ENCODE measurements at regions not wholly inside any gene's neighbourhood (a gene's known extent, or its start where the extent isn't known, plus 50 kb on each side); places are given as distances from the start of the nearest gene placed in this dataset.

DNA sequence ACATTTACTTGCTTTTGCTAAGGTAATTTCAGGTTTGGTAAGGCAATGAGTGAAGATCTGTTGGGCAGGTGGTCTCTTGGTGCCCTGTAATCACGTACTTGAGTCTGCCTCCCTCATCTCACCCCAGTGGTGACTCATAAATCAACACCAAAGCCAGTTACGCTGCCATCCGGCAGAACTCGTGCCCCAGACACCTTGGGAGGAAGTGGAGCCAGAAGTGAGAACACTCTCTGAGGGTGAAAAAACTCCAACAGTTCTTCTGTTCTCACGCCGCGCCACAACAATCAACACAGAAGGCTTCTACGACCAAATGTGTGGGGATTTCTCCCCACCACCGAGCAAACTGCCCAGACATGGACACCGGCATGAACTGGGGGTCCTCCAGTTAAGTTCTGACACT, 206.2 kb downstream of the ARL4C start:
- TF ChIP-seq POLR2A (IDR thresholded peaks at IDR 0.05; ENCODE audit: low read depth, low read length) (no peak), FOS (IDR thresholded peaks at IDR 0.05; ENCODE audit: borderline replicate concordance, insufficient read depth, low read length) (no peak)
- TF ChIP-seq, protein P1, sequence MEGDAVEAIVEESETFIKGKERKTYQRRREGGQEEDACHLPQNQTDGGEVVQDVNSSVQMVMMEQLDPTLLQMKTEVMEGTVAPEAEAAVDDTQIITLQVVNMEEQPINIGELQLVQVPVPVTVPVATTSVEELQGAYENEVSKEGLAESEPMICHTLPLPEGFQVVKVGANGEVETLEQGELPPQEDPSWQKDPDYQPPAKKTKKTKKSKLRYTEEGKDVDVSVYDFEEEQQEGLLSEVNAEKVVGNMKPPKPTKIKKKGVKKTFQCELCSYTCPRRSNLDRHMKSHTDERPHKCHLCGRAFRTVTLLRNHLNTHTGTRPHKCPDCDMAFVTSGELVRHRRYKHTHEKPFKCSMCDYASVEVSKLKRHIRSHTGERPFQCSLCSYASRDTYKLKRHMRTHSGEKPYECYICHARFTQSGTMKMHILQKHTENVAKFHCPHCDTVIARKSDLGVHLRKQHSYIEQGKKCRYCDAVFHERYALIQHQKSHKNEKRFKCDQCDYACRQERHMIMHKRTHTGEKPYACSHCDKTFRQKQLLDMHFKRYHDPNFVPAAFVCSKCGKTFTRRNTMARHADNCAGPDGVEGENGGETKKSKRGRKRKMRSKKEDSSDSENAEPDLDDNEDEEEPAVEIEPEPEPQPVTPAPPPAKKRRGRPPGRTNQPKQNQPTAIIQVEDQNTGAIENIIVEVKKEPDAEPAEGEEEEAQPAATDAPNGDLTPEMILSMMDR (IDR thresholded peaks at IDR 0.05; ENCODE audit: extremely low read depth in 1 of 2, insufficient read depth in 1 of 2, low read depth in 1 of 2, low read length in 2 of 2): no peak
- TF ChIP-seq, protein P2, sequence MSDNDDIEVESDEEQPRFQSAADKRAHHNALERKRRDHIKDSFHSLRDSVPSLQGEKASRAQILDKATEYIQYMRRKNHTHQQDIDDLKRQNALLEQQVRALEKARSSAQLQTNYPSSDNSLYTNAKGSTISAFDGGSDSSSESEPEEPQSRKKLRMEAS (IDR thresholded peaks at IDR 0.05; ENCODE audit: insufficient read depth, insufficient read length): no peak
